GM10266 (cell line): ENCODE measurements at regions not wholly inside any gene's neighbourhood (a gene's known extent, or its start where the extent isn't known, plus 50 kb on each side); places are given as distances from the start of the nearest gene placed in this dataset.

Experiments
- DNase-seq: peaks from one replicate; pipeline ENCODE4 v3.0.0; 2012; ENCODE audit errors: extremely low spot score
- CTCF ChIP-seq: IDR thresholded peaks from 2 replicates; pipeline ENCODE4 v1.5.1; 2012; ENCODE audit warnings: mild to moderate bottlenecking, low read depth; ENCODE audit not compliant: control insufficient read depth, insufficient read depth; ENCODE audit errors: missing control alignments

DNA sequence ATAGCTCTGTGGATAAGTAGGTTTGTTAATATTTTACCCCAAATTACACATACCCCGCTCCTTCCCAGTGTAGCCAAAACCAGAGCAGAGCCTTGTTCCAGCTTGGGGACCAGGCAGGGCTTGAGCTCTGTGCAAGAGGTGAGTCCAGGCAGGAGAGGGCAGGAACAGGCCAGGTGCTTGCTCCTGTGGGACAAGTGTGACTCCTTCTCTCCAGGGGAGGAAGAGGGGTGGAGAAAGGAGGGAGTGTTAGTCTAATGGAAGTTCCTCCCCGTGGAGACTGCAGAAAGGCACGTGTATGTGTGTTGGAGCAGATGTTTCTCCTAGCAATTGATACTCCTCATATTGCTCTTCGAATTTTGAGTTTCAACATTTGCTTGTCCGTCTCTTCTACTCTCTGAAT, 201.0 kb downstream of the FGF9 start:
- no peak for TF ChIP-seq CTCF
- no peak for DNase-seq

DNA sequence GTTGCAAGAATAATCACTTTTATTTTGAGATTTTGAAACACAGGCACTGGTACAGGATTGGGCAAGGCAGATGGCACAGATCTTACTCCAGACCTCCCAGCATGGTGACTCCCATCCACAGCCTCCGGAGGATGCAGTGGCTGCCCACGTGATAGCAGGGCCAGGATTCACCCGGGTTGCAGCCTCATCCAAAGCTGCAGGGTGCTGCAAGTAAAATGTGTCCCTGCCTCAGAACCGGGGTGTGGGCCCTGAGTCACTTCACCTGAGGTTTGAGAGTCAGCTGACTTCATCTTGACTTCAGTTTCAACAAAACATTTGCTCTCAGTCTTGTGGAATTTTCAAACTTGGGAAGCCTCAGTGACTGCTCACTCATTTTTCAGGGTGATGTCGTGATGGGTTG, 201.9 kb downstream of the FGF9 start:
- no peak for DNase-seq
- no peak for TF ChIP-seq CTCF

GRCh38 chr13:21875116-21875515, 204.2 kb downstream of the FGF9 start:
- no peak for TF ChIP-seq CTCF
- DNase-seq: no peak

- no peak for DNase-seq
- TF ChIP-seq CTCF: no peak
Measured at GRCh38 chr13:21879263-21879914, 208.5 kb downstream of the FGF9 start.

GRCh38 chr13:21882766-21883165, 211.9 kb downstream of the FGF9 start:
- DNase-seq: no peak
- TF ChIP-seq CTCF: no peak

GRCh38 chr13:21883713-21884112, 212.8 kb downstream of the FGF9 start:
- TF ChIP-seq CTCF: no peak
- no peak for DNase-seq

GRCh38 chr13:21884299-21884909, 213.5 kb downstream of the FGF9 start:
- TF ChIP-seq CTCF: no peak
- no peak for DNase-seq
